ENCODE measurements at regions not wholly inside any gene's neighbourhood (a gene's known extent, or its start where the extent isn't known, plus 50 kb on each side); places are given as distances from the start of the nearest gene placed in this dataset.

- TF ChIP-seq POLR2A (IDR thresholded peaks at IDR 0.05), result no peak
- no peak for TF ChIP-seq CTCF (IDR thresholded peaks at IDR 0.05)
- no peak for TF ChIP-seq EP300 (IDR thresholded peaks at IDR 0.05)
Measured at GRCh38 chr5:12072441-12072840, 168.2 kb upstream of the CTNND2 start.

Measured in sigmoid colon (tissue), 4 donors.